Nucleus accumbens (tissue), 56 donors: ENCODE measurements at regions not wholly inside any gene's neighbourhood (a gene's known extent, or its start where the extent isn't known, plus 50 kb on each side); places are given as distances from the start of the nearest gene placed in this dataset.

ENCODE experiments used
- DNase-seq, 56 donors: peaks; one replicate each; lab custom pipeline; 2025; lab: John Stamatoyannopoulos, UW

GRCh38 chr4:138935135-138935807, 80.3 kb upstream of the NOCT start:
- no peak for DNase-seq

GRCh38 chr4:138927072-138927471, 88.5 kb upstream of the NOCT start:
- no peak for DNase-seq

- no peak for DNase-seq
Observed at GRCh38 chr4:138925495-138925894, 90.1 kb upstream of the NOCT start.

GRCh38 chr4:138919094-138919936, 96.3 kb upstream of the NOCT start:
- DNase-seq, result peak in 55 of 56 donors; percentile 5 to 91 (median 67)

GRCh38 chr4:138918169-138918869, 97.3 kb upstream of the NOCT start:
- DNase-seq, result no peak

- DNase-seq, result no peak
Observed at GRCh38 chr4:138916763-138917162, 98.8 kb upstream of the NOCT start.

GRCh38 chr4:138915756-138916155, 99.8 kb upstream of the NOCT start:
- DNase-seq, result no peak

GRCh38 chr4:138912704-138913340, 102.8 kb upstream of the NOCT start:
- no peak for DNase-seq

- peak in 1 of 56 donors; percentile 10 for DNase-seq
Observed at GRCh38 chr4:138911909-138912703, 103.5 kb upstream of the NOCT start.

GRCh38 chr4:138910914-138911336, 104.7 kb upstream of the NOCT start:
- DNase-seq, result peak in 47 of 56 donors; percentile 3 to 87 (median 51)

- DNase-seq, result no peak
Observed at GRCh38 chr4:138910195-138910913, 105.2 kb upstream of the NOCT start.

GRCh38 chr4:138909587-138909986, 106.0 kb upstream of the NOCT start:
- DNase-seq, result no peak

GRCh38 chr4:138908134-138908533, 107.4 kb upstream of the NOCT start:
- DNase-seq, result no peak

- no peak for DNase-seq
Observed at GRCh38 chr4:138907174-138907573, 108.4 kb upstream of the NOCT start.

GRCh38 chr4:138904793-138905192, 110.8 kb upstream of the NOCT start:
- no peak for DNase-seq

- DNase-seq, result no peak
Observed at GRCh38 chr4:138903185-138903584, 112.4 kb upstream of the NOCT start.

GRCh38 chr4:138902705-138903104, 112.9 kb upstream of the NOCT start:
- no peak for DNase-seq

GRCh38 chr4:138901177-138901576, 114.4 kb upstream of the NOCT start:
- no peak for DNase-seq

GRCh38 chr4:138899999-138900398, 115.6 kb upstream of the NOCT start:
- no peak for DNase-seq
